Dermis microvascular lymphatic vessel endothelial cell (primary cell): ENCODE measurements at regions not wholly inside any gene's neighbourhood (a gene's known extent, or its start where the extent isn't known, plus 50 kb on each side); places are given as distances from the start of the nearest gene placed in this dataset.

Experiments used
- DNase-seq, 2 donors: peaks; one replicate each; pipeline versions ENCODE4 v3.0.0 to v3.0.0-alpha.2; 2010; ENCODE audit warnings: low read depth in 2 of 2

- no peak for DNase-seq
Observed at GRCh38 chr2:34115076-34115475, 516.0 kb upstream of the FAM98A start.

DNA sequence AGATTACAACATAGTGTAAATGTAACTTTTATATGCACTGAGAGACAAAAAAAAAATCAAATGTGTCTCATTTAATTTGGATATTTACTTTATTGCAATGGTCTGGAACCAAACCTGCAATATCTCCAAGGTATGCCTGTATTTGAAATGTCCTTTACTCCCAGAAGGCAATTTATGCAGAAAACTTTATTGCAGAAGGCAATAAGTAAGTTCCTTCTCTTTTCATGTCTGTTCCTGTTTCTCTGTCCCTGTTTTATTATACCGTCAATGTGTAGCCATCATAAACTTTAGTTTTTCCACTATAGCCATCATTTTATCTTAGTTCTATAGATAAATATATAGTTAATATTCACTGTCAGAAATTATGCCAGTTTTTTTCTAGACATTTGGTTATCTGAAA lies 513.1 kb upstream of the FAM98A start:
- no peak for DNase-seq

GRCh38 chr2:34110392-34110791 lies 511.3 kb upstream of the FAM98A start:
- no peak for DNase-seq

DNA sequence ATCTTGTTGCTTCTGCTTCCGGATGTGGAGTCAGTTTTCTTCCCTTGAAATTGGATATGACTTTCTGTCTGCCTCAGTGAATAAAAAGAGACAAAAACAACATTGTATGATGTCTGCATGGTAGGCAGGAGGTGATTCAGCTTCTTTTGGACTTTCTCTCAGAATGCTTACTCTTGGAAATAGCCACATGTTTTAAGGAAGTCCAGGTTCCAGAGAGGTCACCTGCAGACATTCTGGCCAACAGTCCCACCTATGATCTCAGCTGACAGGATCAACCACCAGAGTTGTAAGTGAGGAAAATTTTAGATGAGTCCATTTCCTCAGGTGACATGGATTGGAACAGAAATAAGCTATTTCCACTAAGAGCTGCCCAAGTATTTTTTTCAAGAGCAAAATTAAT lies 508.7 kb upstream of the FAM98A start:
- peak in 1 of 2 donors; percentile 72 for DNase-seq

DNA sequence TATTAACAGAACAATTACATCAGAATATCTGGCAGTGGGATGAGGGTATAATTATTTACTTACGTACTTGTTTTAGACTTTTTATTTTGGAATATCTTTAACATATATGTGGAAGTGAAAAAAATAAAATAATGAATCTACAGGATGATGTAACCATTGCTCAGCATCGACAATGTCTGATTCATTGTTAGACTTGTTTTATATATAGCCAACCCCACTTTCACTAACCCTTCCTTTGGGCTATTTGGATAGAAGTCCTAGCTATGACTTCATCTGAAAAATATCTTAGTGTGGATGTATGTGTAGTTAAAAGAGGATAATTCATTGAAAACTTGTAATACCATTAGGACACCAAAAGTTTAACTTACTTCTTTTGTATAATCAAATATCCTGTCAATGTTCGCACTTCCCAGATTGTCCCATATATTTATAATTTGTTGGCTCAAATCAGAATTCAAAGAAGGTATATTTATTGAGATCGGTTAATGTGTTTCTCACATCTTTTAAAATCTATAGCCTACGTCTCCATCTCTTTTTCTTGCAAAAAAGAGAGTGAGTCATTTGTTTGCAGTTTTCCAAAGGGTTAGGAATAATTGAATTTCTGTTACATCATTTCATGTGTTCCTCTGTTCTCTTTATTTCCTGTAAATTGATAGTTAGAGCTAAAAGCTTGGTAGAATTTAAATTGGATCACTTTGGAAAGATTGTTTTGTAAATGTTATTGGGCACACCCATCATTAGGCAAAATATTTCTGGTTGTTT lies 506.1 kb upstream of the FAM98A start:
- peak in 1 of 2 donors; percentile 83 for DNase-seq

- DNase-seq, result peak in 1 of 2 donors; percentile 46
Observed at GRCh38 chr2:34104601-34105000, 505.5 kb upstream of the FAM98A start.

GRCh38 chr2:34103437-34103836 lies 504.3 kb upstream of the FAM98A start:
- DNase-seq, result no peak

DNA sequence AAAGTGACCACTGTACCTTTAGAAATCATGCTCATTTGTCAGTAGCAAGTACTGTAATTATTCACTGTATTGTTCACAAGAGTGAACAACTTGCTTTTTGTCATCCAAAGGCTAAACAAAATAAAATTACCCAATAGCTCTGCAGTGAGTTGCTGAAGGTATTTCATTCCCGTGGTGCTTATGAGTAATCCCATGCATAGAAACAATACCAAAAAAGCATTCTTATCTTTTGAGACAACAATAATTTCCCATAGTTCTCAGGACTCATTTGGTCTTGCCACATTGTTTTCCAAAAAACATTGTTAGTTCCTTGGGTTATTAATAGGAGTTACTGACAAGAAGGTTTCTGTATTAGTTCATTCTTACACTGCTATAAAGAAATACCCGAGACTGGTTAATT lies 503.2 kb upstream of the FAM98A start:
- DNase-seq, result peak in 1 of 2 donors; percentile 9

GRCh38 chr2:34099377-34099776 lies 500.3 kb upstream of the FAM98A start:
- DNase-seq, result no peak

GRCh38 chr2:34098256-34098655 lies 499.2 kb upstream of the FAM98A start:
- DNase-seq, result no peak

- DNase-seq, result peak; percentile 48 to 73
Observed at GRCh38 chr2:34096562-34097171, 497.6 kb upstream of the FAM98A start.

GRCh38 chr2:34093790-34094189 lies 494.7 kb upstream of the FAM98A start:
- no peak for DNase-seq

DNA sequence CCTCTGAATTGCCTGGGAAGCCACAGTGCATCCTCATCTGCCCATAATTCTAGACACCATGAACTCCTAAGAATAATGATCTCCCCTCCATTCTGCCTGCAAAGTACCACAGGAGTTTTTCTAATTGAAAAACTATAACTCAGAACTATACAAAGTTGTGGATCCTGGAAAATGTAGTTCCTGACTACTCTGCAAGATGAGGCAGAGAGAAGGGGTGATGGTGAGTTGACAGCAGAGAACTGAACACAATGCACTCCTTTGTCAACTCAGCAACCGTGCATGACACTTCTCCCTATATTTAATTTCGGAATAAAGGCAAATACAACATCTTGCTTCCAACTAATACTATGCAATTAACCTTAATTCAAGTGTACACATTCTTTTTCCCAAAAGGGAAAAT lies 471.1 kb upstream of the FAM98A start:
- no peak for DNase-seq

DNA sequence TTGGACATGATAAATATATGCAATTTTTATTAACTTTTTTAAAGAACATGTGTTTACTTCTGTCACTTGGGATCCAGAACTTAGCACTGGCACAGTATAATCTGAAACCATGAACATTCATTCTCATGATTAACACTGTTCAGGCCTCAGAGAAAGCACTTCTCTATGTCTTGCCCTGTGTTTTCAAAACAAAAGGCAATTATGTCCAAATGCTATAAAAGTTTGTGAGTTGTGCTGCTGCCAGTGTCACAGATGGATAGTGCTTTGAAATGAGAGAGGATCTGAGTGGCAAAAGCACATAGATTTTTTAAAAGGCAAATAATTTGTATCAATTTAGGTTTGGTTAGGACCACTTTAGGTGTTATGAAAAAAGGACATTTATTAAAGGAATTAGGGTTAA lies 470.5 kb upstream of the FAM98A start:
- DNase-seq, result no peak

DNA sequence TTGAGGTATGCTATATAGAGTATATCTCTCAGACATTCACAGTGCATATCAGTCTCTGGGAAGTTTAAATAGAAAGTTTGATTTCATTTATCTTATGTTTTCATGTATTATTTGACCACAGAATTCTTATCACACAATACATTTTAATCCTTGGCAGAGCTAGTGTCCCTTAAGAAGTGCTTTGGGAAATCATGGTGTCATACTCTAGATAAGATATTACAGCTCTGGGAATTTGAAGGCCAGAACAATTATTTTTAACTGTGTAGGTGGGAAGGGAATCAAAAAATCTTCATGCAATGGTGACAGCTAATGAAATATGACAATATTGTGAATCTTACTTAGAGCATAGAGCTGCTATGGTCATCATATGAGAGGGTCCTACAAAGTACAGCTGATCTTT lies 451.3 kb upstream of the FAM98A start:
- no peak for DNase-seq

GRCh38 chr2:34045101-34045655 lies 446.1 kb upstream of the FAM98A start:
- no peak for DNase-seq

- DNase-seq, result no peak
Observed at GRCh38 chr2:34037886-34038285, 438.8 kb upstream of the FAM98A start.

GRCh38 chr2:34037157-34037556 lies 438.1 kb upstream of the FAM98A start:
- DNase-seq, result no peak

DNA sequence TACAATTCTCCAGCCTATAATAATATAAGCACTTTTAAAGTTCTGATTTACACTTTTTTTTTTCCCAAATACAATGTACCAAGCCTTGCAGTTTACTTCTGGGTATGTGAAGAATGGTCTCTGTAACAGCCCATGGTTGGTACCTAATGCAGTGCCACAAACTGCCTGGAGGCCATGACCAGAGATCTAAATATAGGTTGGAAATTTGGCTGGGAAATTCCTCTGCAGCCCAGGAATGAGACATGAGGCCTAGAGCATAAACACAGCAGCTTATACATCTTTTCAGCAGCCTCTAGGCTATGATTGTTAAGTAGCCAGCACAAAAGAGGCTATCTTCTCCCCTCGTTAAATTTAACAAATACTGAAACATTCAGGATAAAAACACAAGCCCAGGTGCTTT lies 432.0 kb upstream of the FAM98A start:
- DNase-seq, result no peak

DNA sequence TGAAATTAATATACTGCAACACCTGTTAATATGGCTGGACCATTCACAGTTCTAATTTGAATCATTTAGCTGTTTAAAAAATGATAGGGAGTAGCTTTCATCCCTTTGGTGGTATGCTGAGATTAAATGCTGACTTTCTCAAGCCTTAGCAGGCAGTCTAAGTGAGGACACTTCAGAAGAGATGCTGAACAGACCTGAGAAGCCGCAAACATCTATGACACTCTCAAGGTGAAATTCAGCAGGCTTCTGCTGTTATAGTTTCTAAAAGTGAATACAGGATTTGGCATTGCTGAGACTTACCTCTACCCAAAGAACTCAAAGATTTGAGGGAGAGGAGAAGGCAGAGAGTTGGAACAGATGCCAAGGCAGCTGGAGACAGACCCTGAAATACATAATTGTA lies 431.2 kb upstream of the FAM98A start:
- no peak for DNase-seq

DNA sequence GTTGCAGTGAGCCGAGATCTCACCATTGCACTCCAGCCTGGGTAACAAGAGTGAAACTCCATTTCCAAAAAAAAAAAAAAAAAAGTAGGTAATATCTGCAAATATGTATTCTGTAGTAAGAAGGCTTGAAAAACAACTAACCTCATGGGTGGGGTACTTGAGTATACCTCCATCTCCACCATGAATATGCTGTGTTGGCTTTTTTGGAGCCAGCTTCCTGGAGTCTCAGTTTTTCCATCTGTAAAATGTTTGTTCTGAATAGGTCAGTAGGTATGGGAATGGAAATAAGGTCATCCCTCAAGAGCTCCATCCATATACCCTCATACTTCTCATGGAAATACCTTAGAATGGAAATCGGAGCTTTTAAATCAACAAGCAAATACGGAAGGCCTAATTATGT lies 430.0 kb upstream of the FAM98A start:
- no peak for DNase-seq

GRCh38 chr2:34025196-34025595 lies 426.1 kb upstream of the FAM98A start:
- no peak for DNase-seq

- DNase-seq, result peak in 1 of 2 donors; percentile 63
Observed at GRCh38 chr2:34012715-34013302, 413.7 kb upstream of the FAM98A start.
